ENCODE measurements at regions not wholly inside any gene's neighbourhood (a gene's known extent, or its start where the extent isn't known, plus 50 kb on each side); places are given as distances from the start of the nearest gene placed in this dataset.
"Not testable (repeated sequence)": the region's sequence is repeated elsewhere in the genome, so short reads cannot be mapped to it uniquely, and the experiment has no call there.

- DNase-seq (ENCODE audit: low spot score) = not testable (repeated sequence)
These were observed 4427.5 kb upstream of the TPTE start for GRCh38 chr21:6093870-6094269.

DNA sequence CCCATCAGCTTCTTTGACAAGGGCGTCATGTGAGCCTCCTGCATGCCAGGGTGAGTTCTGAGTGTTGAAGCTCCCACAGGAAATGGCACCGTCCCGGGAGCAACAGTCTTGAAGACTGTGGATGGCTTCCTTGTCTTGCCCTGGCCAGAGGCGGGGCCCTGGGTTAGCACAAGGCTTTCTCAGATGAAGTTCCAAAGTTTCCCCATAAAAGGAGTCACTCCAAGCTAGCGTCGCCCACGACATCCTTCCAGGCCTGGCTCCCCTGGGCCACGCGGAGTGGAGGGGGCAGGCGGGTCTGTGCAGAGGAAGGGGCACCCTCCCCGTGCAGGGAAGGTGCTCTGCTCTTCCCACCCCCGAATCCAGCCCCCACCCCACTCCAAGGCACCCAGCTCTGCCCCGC, 4426.1 kb upstream of the TPTE start:
- DNase-seq (ENCODE audit: low spot score) = not testable (repeated sequence)

GRCh38 chr21:6096560-6097424, 4424.6 kb upstream of the TPTE start:
- not testable (repeated sequence) for DNase-seq (ENCODE audit: low spot score)

DNA sequence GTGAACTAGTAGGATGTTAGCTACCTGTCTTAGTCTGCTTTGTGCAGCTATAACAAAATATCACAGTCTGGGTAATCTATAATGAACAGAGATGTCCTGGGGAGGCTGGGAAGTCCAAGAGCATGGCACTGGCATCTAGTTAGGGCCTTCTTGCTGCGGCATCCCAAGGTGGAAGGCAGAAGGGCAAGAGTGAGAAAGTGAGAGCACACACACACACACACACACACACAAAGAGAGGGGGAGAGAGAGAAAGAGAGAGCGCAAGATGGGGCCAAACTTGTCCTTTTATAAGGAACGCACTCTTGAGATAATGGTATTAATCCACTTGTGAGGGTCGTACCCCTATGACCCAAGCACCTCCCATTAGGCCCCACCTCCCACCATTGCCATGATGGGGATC, 4423.6 kb upstream of the TPTE start:
- DNase-seq (ENCODE audit: low spot score) = not testable (repeated sequence)

DNA sequence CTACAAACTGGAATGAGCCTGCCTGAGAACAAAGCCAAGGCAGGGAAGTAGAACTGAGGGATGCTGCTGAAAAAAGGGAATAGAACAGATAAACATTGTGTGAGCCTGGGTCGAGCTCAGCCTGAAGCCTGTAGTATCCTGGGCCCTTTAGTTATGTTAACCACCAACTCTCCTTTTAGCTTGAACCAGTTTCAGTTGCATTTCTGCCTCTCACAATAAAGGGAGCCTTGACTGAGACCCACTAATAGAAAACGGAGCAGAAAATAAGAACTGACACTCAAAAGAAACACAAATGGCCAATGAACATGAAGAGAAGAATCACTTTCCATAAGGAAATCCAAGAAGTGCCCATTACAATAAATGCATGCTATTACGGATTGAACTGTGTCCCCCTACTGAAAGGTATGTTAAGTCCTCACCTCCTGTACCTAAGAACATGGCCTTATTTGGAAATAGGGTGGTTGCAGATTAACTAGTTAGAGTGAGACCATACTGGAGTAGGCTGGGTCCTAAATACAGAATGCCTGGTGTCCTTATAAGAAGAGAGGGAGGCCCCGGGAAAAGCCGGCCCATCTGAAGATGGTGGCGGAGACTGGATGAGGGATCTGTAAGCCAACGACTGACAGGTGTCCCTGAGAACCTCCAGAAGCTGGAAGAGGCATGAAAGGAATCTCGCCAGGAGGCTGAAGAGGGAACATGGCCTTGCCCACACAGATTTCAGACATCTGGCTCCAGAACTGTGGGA, 4423.0 kb upstream of the TPTE start:
- DNase-seq (ENCODE audit: low spot score) = not testable (repeated sequence)

DNA sequence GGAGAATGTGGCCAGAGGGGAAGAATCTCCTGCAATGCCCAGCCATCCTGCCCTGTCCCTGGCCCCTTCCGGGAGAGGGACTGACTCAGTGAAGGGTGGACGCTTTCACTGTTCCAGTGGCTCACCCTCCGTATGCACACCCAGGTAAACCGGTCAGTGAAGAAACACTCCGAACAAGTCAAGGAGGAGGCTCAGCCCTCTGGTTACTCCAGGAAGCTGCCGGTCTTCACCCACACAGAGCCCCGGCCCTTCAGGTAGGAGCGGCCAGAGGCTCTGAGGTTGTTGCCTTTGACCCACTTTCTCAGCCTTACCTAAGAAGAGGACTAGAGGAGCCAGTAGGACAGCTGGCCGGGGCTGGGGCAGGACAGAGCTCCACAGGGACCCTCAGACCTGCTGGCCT, 4419.8 kb upstream of the TPTE start:
- DNase-seq (ENCODE audit: low spot score) = not testable (repeated sequence)

DNA sequence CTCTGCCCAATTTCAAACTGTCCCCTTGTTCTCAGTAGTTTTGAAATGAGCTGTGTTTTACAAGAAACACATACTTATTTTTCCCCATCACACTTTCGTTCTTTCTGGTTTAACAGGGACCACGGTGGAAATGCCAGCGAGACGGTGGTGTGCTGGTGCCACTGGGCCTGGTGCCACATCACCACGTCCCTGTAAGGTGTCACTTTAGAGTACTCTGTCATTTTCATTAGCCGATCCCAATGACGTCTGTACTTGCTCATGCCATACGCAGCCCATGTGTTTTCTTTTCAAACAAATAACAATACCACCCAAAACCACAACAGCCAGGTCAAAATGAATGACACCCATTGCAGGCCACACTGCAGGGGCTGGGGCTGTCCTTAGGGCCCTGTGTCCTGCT, 4416.8 kb upstream of the TPTE start:
- not testable (repeated sequence) for DNase-seq (ENCODE audit: low spot score)

DNA sequence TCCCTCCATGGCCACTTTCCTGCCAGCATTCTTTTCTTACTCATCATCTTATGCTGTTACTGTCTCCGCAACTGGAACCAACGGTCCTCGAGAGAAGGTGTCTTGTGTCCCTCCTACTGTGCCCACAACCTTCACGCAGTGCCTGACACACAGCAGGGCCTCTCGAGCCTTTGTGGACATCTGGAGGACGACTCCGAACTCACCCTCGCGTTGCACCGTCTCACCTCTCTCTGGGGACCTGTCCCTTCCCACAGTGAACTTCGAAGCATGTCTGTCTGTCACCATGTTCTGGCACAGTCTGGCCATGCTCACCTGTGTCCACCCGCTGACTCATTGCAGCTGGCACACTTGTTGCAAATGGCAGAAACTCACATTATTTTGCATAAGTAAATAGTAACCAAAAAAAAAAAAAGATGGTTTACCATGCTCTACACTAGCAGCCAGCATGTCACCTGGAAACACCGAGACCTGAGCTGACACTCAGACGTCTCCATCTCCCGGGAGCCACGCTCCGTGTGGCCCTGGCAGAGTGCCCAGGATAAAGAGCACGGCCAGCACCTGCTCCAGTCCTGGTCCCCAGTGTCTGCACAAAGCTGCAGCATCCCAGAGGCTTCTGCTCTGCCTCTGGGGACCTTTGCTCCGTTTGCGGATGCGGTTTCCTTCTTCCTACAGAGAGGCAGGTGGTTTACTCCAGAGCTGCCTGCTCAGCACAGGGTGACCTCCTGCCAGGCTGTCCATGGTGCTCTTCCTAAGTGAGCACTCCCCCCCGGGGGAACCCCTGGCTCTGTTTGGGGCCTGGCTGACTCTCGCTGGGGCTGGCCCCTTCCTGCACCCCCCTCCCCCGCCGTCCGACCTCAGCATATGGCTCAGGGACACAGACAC, 4414.5 kb upstream of the TPTE start:
- not testable (repeated sequence) for DNase-seq (ENCODE audit: low spot score)

- DNase-seq (ENCODE audit: low spot score) = not testable (repeated sequence)
These were observed 4412.5 kb upstream of the TPTE start for GRCh38 chr21:6108894-6109293.

GRCh38 chr21:6109774-6110173, 4411.6 kb upstream of the TPTE start:
- not testable (repeated sequence) for DNase-seq (ENCODE audit: low spot score)

GRCh38 chr21:6110716-6111343, 4410.6 kb upstream of the TPTE start:
- DNase-seq (ENCODE audit: low spot score) = not testable (repeated sequence)

DNA sequence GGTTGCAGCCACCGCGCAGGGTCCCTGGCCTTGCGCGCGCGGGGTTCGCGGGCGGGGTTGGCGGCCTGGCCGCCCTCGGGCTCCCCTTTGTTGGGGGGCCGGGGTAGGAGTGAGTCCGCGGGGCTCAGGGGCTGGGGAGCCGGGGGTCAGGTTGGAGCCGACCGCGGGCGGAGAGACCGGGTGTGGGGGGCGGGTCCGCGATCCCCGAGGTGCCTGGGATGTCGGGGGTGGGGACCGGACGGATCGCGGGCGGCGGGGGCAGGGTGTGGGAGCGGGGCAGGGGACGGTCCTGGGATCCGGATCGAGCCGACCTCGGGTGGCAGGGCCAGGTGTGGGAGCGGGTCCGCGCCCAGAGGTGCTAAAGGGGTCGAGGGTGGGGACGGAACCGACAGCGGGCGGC, 4410.0 kb upstream of the TPTE start:
- not testable (repeated sequence) for DNase-seq (ENCODE audit: low spot score)

DNA sequence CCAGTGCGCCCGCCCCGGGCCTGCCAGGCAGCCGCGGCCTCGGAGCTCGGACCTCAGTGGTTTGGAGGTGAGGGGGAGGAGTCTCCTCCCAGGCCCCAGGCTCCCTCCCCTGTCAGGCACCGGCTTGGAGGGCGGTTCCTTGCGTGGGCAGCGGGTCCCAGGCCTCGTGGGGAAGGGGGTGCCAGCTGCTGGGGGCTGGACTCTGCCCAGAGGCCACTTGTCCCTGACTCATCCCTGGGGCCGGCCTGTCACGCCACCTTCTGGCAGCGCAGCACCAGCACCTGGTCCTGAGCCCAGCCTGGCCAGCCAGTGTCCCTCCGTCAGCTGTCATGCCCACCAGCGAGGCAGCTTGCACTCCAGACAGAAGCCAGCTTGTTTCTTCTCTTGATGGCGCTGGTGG, 4403.0 kb upstream of the TPTE start:
- not testable (repeated sequence) for DNase-seq (ENCODE audit: low spot score)

- not testable (repeated sequence) for DNase-seq (ENCODE audit: low spot score)
These were observed 4400.5 kb upstream of the TPTE start for GRCh38 chr21:6120863-6121262.

DNA sequence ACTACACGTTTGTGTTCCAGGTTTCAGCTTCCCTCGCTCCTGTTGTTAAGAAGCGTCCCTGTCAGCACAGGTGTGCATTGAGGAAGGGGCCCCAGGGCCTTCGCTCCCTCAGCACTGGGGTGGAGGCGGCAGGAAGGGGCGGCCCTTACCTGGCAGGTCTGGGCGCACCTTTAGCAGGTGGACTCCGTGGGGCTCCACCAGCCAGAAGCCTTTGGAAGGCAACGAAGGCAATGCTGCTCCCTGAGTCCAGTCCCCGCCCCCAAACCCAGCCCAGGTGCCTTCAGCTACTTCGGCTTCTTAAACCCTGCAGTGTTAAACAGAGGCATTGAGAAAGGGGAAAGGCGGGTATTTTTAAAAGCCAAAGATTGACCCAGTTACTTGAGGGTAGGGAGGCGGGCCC, 4398.8 kb upstream of the TPTE start:
- DNase-seq (ENCODE audit: low spot score) = not testable (repeated sequence)

- DNase-seq (ENCODE audit: low spot score) = not testable (repeated sequence)
These were observed 4398.2 kb upstream of the TPTE start for GRCh38 chr21:6123224-6123623.

DNA sequence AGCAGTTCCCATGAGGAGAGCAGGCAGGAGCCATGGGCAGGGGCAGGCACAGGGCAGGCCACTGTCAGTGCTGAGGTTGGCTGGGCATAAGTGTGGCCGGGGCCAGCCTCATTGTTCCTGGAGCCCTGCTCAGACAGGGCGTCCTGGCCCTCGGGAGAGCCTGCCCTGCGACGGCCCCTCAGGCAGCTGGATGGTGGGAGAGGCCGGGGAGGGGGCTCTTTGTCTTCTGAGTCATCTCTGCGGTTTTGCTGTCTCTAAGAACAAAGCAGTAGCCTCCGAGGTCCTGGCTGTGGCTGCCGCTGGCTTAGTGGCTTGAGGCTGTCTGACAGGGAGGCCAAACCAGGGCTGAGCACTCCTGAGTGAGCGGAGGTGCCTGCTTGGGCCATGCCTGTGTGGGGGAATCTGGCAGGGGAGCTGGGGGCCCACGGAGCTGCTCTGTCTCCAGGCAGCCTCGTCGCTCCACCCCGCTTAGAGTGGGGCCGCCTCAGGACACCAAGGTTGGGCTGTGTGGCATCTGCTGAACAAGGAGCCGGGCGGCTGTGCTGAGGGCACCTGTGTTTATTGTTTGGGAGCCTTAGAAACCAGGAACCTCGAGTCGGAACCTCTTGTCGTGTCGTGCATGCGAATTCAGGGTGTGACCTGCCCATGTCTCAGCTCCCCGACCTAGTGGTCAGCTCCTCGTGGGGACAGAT, 4395.7 kb upstream of the TPTE start:
- DNase-seq (ENCODE audit: low spot score) = peak; percentile 1

DNA sequence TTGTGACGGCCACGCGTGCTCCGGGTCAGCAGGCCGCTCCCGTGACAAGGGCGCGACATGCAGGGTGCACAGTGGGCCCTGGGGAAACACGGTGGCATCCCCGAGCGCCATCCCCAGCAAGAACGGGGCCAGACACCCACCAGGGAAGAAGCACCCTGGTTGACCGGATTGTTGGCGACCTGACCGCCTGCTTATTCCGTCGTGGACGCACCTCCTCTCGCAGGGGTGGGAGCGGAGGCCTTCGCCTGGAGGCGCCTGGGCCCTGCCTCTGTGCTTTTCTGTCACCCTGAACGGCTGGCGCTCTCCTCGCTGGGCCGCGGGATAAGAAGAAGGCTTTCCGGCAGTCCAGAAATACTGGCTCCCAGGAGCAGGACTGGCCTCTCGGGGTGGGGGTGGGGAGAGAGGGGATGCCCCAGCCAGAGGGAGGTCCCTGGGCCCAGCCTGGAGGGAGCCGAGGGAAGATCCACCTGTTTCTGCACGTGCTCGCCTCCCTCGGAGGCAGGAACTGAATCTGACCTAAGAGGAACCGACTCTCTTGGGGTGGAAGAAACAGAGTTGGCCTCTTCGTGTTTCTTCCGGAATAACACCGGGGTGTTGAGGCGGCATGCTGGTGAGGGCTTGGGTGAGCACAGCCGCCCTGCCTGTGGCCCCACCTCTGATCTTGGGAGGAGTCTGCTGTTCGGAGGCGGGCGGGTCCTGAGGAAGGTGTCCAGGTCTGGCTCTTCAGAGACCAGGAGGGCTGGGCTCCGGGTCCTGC, 4394.2 kb upstream of the TPTE start:
- DNase-seq (ENCODE audit: low spot score) = not testable (repeated sequence)

GRCh38 chr21:6130734-6131133, 4390.6 kb upstream of the TPTE start:
- DNase-seq (ENCODE audit: low spot score) = not testable (repeated sequence)

- DNase-seq (ENCODE audit: low spot score) = not testable (repeated sequence)
These were observed 4388.0 kb upstream of the TPTE start for GRCh38 chr21:6133373-6133772.

Data from HT-29 (cell line).